ENCODE measurements at regions not wholly inside any gene's neighbourhood (a gene's known extent, or its start where the extent isn't known, plus 50 kb on each side); places are given as distances from the start of the nearest gene placed in this dataset.

GRCh38 chr14:82362452-82362851 lies 828.8 kb upstream of the SEL1L start:
- no peak overlapping the region for H3K4me3 ChIP-seq
- H3K9me3 ChIP-seq = no peaks in the 10 kb centered on the region
- no peaks in the 10 kb centered on the region for H3K36me3 ChIP-seq
- H3K27me3 ChIP-seq (replicated peaks; ENCODE audit: insufficient read depth) = no peaks in the 10 kb centered on the region
- no peak for TF ChIP-seq CTCF (IDR thresholded peaks at IDR 0.05)
- TF ChIP-seq POLR2AphosphoS5 (IDR thresholded peaks at IDR 0.05) = no peak
- TF ChIP-seq POLR2A (IDR thresholded peaks at IDR 0.05) = no peak
- DNase-seq (ENCODE audit: low spot score) = no peak
- intact Hi-C loops (cut with DNase I) = no loop called here
- no peak overlapping the region for H3K27ac ChIP-seq
- no peaks in the 10 kb centered on the region for H3K4me1 ChIP-seq (replicated peaks)

GRCh38 chr14:82365471-82365870 lies 831.8 kb upstream of the SEL1L start:
- H3K4me1 ChIP-seq (replicated peaks) = no peaks in the 10 kb centered on the region
- no peak for DNase-seq (ENCODE audit: low spot score)
- H3K36me3 ChIP-seq = no peaks in the 10 kb centered on the region
- 92% methylated on average over 4 of the region's 4 CpGs for WGBS
- no peak overlapping the region for H3K27ac ChIP-seq
- no peaks in the 10 kb centered on the region for H3K9me3 ChIP-seq
- no peaks in the 10 kb centered on the region for H3K27me3 ChIP-seq (replicated peaks; ENCODE audit: insufficient read depth)
- intact Hi-C loops (cut with DNase I) = no loop called here
- TF ChIP-seq CTCF (IDR thresholded peaks at IDR 0.05) (no peak), POLR2A (IDR thresholded peaks at IDR 0.05) (no peak), POLR2AphosphoS5 (IDR thresholded peaks at IDR 0.05) (no peak)
- no peak overlapping the region for H3K4me3 ChIP-seq

GRCh38 chr14:82366803-82367202 lies 833.1 kb upstream of the SEL1L start:
- no peak overlapping the region for H3K4me3 ChIP-seq
- intact Hi-C loops (cut with DNase I) = no loop called here
- no peaks in the 10 kb centered on the region for H3K36me3 ChIP-seq
- DNase-seq (ENCODE audit: low spot score) = no peak
- no peaks in the 10 kb centered on the region for H3K9me3 ChIP-seq
- WGBS = 58% methylated on average over 2 of the region's 2 CpGs
- H3K4me1 ChIP-seq (replicated peaks) = no peaks in the 10 kb centered on the region
- no peaks in the 10 kb centered on the region for H3K27me3 ChIP-seq (replicated peaks; ENCODE audit: insufficient read depth)
- TF ChIP-seq POLR2AphosphoS5 (IDR thresholded peaks at IDR 0.05) = no peak
- TF ChIP-seq POLR2A (IDR thresholded peaks at IDR 0.05) = no peak
- no peak overlapping the region for H3K27ac ChIP-seq

GRCh38 chr14:82379291-82379690 lies 845.6 kb upstream of the SEL1L start:
- Histone ChIP-seq H3K4me1 (replicated peaks) (no peaks in the 10 kb centered on the region), H3K9me3 (no peaks in the 10 kb centered on the region), H3K4me3 (no peak overlapping the region), H3K36me3 (no peaks in the 10 kb centered on the region), H3K27me3 (replicated peaks; ENCODE audit: insufficient read depth) (no peaks in the 10 kb centered on the region), H3K27ac (no peak overlapping the region)
- DNase-seq (ENCODE audit: low spot score) = no peak
- 46% methylated on average over 2 of the region's 2 CpGs for WGBS
- TF ChIP-seq POLR2AphosphoS5 (IDR thresholded peaks at IDR 0.05) (no peak), POLR2A (IDR thresholded peaks at IDR 0.05) (no peak), CTCF (IDR thresholded peaks at IDR 0.05) (no peak)
- intact Hi-C loops (cut with DNase I) = no loop called here

GRCh38 chr14:82385048-82385447 lies 851.4 kb upstream of the SEL1L start:
- intact Hi-C loops (cut with DNase I) = no loop called here
- H3K36me3 ChIP-seq = no peaks in the 10 kb centered on the region
- no peaks in the 10 kb centered on the region for H3K9me3 ChIP-seq
- TF ChIP-seq CTCF (IDR thresholded peaks at IDR 0.05) (no peak), POLR2A (IDR thresholded peaks at IDR 0.05) (no peak), POLR2AphosphoS5 (IDR thresholded peaks at IDR 0.05) (peak; percentile 73)
- H3K27ac ChIP-seq = no peak overlapping the region
- no peak overlapping the region for H3K4me3 ChIP-seq
- no peaks in the 10 kb centered on the region for H3K27me3 ChIP-seq (replicated peaks; ENCODE audit: insufficient read depth)
- peaks cover 10% of the 10 kb centered on the region for H3K4me1 ChIP-seq (replicated peaks)
- DNase-seq (ENCODE audit: low spot score) = peak; percentile 51

Measured in prostate gland (tissue), 2 donors.